ENCODE measurements at regions not wholly inside any gene's neighbourhood (a gene's known extent, or its start where the extent isn't known, plus 50 kb on each side); places are given as distances from the start of the nearest gene placed in this dataset.

GRCh38 chr2:15686643-15687042 is 95.0 kb downstream of the DDX1 start:
- TF ChIP-seq CTCF (IDR thresholded peaks at IDR 0.05) (no peak), POLR2A (IDR thresholded peaks at IDR 0.05; ENCODE audit: low read depth) (no peak)

Data from esophagus muscularis mucosa (tissue), 3 donors.